ENCODE measurements at regions not wholly inside any gene's neighbourhood (a gene's known extent, or its start where the extent isn't known, plus 50 kb on each side); places are given as distances from the start of the nearest gene placed in this dataset.
A peak's percentile ranks its signal among the peaks of the same experiment; 100 is the strongest.

GRCh38 chr6:54689620-54690019 is 157.0 kb upstream of the FAM83B start:
- H3K27ac Mint-ChIP-seq = no peak overlapping the region
- H3K27me3 Mint-ChIP-seq = no peaks in the 10 kb centered on the region
- no peaks in the 10 kb centered on the region for H3K36me3 Mint-ChIP-seq (ENCODE audit: low read depth)
- H3K9me3 ChIP-seq (ENCODE audit: control insufficient read depth, low read length, poor library complexity, severe bottlenecking) = no peaks in the 10 kb centered on the region
- ATAC-seq = no peak
- H3K4me3 Mint-ChIP-seq = no peak overlapping the region
- H3K4me1 Mint-ChIP-seq = no peaks in the 10 kb centered on the region
- no peak for DNase-seq

DNA sequence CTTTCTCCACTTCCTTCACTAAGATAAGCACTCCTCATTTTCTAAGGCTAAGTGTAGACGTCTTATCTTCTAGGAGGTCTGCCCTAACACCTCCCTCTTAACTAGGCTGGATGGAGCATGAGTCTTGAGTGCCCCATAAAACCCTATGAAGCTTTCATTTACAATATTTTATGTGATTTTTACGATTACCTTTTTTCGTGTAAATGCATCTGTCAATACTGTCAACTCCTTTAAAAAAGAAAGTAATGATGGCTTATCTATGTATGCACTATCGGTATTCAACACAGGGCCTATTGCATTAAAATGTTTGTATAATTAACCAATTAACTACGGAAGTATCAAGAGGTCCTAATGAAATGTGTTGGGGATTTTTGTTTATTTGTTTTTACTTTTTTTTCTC is 156.0 kb upstream of the FAM83B start:
- H3K9me3 ChIP-seq (ENCODE audit: control insufficient read depth, low read length, poor library complexity, severe bottlenecking) = no peaks in the 10 kb centered on the region
- no peak for DNase-seq
- H3K4me1 Mint-ChIP-seq = no peaks in the 10 kb centered on the region
- no peak overlapping the region for H3K27ac Mint-ChIP-seq
- H3K4me3 Mint-ChIP-seq = no peak overlapping the region
- no peaks in the 10 kb centered on the region for H3K27me3 Mint-ChIP-seq
- H3K36me3 Mint-ChIP-seq (ENCODE audit: low read depth) = no peaks in the 10 kb centered on the region
- no peak for ATAC-seq

- Mint-ChIP-seq H3K36me3 (ENCODE audit: low read depth) (no peaks in the 10 kb centered on the region), H3K27ac (no peak overlapping the region), H3K27me3 (no peaks in the 10 kb centered on the region), H3K4me1 (no peaks in the 10 kb centered on the region), H3K4me3 (no peak overlapping the region)
- no peak for ATAC-seq
- DNase-seq = no peak
- no peaks in the 10 kb centered on the region for H3K9me3 ChIP-seq (ENCODE audit: control insufficient read depth, low read length, poor library complexity, severe bottlenecking)
Measured at GRCh38 chr6:54694928-54695532, 151.5 kb upstream of the FAM83B start.

- no peak overlapping the region for H3K4me3 Mint-ChIP-seq
- no peaks in the 10 kb centered on the region for H3K9me3 ChIP-seq (ENCODE audit: control insufficient read depth, low read length, poor library complexity, severe bottlenecking)
- no peaks in the 10 kb centered on the region for H3K4me1 Mint-ChIP-seq
- no peak for DNase-seq
- no peaks in the 10 kb centered on the region for H3K27me3 Mint-ChIP-seq
- H3K27ac Mint-ChIP-seq = no peak overlapping the region
- no peak for ATAC-seq
- no peaks in the 10 kb centered on the region for H3K36me3 Mint-ChIP-seq (ENCODE audit: low read depth)
Measured at GRCh38 chr6:54695815-54696214, 150.8 kb upstream of the FAM83B start.

DNA sequence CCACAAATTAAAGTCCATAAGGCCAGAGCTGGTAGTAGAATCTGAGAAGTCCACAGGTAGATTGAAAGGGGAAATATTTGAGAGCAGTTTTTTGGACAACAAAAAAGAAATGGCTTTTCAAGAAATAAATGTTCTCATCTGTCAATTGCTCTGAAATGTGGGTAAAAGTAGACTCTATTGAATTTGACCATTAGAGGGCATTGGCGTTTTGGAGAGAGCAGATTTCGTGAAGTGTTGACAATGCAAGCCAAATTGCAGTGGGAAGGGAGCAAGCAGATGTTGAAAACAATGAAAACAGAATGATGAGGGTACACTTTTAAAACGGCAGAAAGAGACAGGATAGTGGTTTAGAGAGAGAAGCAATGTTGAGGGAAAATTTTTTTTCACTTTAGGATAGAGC is 149.1 kb upstream of the FAM83B start:
- H3K4me3 Mint-ChIP-seq = no peak overlapping the region
- H3K9me3 ChIP-seq (ENCODE audit: control insufficient read depth, low read length, poor library complexity, severe bottlenecking) = no peaks in the 10 kb centered on the region
- no peaks in the 10 kb centered on the region for H3K36me3 Mint-ChIP-seq (ENCODE audit: low read depth)
- H3K27me3 Mint-ChIP-seq = no peaks in the 10 kb centered on the region
- no peak overlapping the region for H3K27ac Mint-ChIP-seq
- no peaks in the 10 kb centered on the region for H3K4me1 Mint-ChIP-seq
- DNase-seq (no peak), ATAC-seq (no peak)

- Mint-ChIP-seq H3K4me3 (no peak overlapping the region), H3K27ac (no peak overlapping the region), H3K4me1 (no peaks in the 10 kb centered on the region), H3K36me3 (ENCODE audit: low read depth) (no peaks in the 10 kb centered on the region), H3K27me3 (no peaks in the 10 kb centered on the region)
- ATAC-seq (no peak), DNase-seq (no peak)
- H3K9me3 ChIP-seq (ENCODE audit: control insufficient read depth, low read length, poor library complexity, severe bottlenecking) = no peaks in the 10 kb centered on the region
Measured at GRCh38 chr6:54698974-54699373, 147.6 kb upstream of the FAM83B start.

DNA sequence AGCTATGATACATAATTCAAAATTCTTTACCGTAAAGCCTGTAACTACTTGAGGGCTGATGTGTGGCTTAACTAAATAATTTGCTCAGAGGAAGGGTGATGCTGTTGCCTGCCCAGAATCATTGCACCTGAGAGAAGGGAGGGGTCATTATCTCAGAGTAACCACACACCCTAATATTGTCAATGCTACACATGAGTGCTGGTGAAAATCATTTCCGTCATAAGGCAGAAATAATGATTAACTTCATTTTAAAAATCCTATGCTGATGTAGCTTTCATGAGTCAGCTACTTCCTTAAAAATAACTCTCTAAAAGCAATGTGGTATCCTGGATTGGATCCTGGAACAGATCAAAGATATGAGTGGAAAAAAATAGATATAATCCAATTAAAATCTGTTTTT is 146.4 kb upstream of the FAM83B start:
- ATAC-seq = no peak

DNA sequence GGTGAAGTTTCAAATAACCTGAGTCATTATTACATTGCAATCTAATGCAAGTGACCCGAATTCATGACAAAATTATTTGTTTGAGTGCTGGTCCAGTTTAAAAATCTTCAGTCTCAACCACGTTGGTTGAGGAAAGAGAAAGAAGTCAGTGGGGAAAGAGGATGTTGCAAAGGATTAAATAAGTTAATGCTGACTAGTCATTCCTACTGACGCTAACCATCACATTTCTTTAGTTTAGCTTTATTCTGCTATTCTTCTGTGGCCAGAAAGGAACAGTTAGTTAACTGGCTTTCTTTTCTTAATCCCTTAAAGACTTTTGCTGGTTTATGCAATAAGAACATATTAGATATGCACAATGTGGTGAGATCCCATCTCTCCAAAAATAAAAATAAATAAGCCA is 143.8 kb upstream of the FAM83B start:
- H3K4me3 Mint-ChIP-seq = no peak overlapping the region
- ATAC-seq (no peak), DNase-seq (no peak)
- H3K27me3 Mint-ChIP-seq = no peaks in the 10 kb centered on the region
- no peaks in the 10 kb centered on the region for H3K36me3 Mint-ChIP-seq (ENCODE audit: low read depth)
- no peaks in the 10 kb centered on the region for H3K4me1 Mint-ChIP-seq
- no peaks in the 10 kb centered on the region for H3K9me3 ChIP-seq (ENCODE audit: control insufficient read depth, low read length, poor library complexity, severe bottlenecking)
- no peak overlapping the region for H3K27ac Mint-ChIP-seq

More for the DNA sequence above, 146.4 kb upstream of the FAM83B start:
- Mint-ChIP-seq H3K27ac (no peak overlapping the region), H3K4me3 (no peak overlapping the region), H3K4me1 (no peaks in the 10 kb centered on the region), H3K27me3 (no peaks in the 10 kb centered on the region), H3K36me3 (ENCODE audit: low read depth) (no peaks in the 10 kb centered on the region)
- no peaks in the 10 kb centered on the region for H3K9me3 ChIP-seq (ENCODE audit: control insufficient read depth, low read length, poor library complexity, severe bottlenecking)
- no peak for DNase-seq

DNA sequence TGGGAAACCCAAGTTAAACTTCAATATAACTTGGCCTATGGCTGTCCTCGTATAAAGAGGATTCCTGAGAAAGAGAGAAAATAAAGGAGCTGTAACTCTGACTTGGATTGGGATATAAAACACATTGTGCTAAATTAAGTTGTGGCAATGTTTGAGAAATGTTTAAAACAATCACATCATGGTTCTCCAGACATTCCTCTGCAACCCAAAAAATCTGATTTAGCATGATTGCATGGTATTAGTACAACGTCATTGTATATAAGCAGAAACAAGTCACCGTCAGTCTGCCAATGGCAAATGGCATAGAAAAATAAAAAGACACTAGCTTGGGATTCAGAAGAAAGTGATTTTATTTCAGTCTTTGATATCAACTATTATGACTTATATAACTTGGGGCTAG is 140.2 kb upstream of the FAM83B start:
- no peaks in the 10 kb centered on the region for H3K9me3 ChIP-seq (ENCODE audit: control insufficient read depth, low read length, poor library complexity, severe bottlenecking)
- no peaks in the 10 kb centered on the region for H3K36me3 Mint-ChIP-seq (ENCODE audit: low read depth)
- no peak overlapping the region for H3K4me3 Mint-ChIP-seq
- no peak overlapping the region for H3K27ac Mint-ChIP-seq
- no peak for ATAC-seq
- H3K4me1 Mint-ChIP-seq = no peaks in the 10 kb centered on the region
- H3K27me3 Mint-ChIP-seq = no peaks in the 10 kb centered on the region
- DNase-seq = no peak

- no peak for ATAC-seq
- no peaks in the 10 kb centered on the region for H3K36me3 Mint-ChIP-seq (ENCODE audit: low read depth)
- no peak overlapping the region for H3K27ac Mint-ChIP-seq
- no peaks in the 10 kb centered on the region for H3K4me1 Mint-ChIP-seq
- no peak overlapping the region for H3K4me3 Mint-ChIP-seq
- no peaks in the 10 kb centered on the region for H3K9me3 ChIP-seq (ENCODE audit: control insufficient read depth, low read length, poor library complexity, severe bottlenecking)
- DNase-seq = no peak
- H3K27me3 Mint-ChIP-seq = no peaks in the 10 kb centered on the region
Measured at GRCh38 chr6:54706844-54707605, 139.5 kb upstream of the FAM83B start.

- DNase-seq = no peak
- H3K9me3 ChIP-seq (ENCODE audit: control insufficient read depth, low read length, poor library complexity, severe bottlenecking) = no peaks in the 10 kb centered on the region
- no peak for ATAC-seq
- Mint-ChIP-seq H3K4me1 (no peaks in the 10 kb centered on the region), H3K27ac (no peak overlapping the region), H3K4me3 (no peak overlapping the region), H3K27me3 (no peaks in the 10 kb centered on the region), H3K36me3 (ENCODE audit: low read depth) (no peaks in the 10 kb centered on the region)
Measured at GRCh38 chr6:54710456-54710855, 136.1 kb upstream of the FAM83B start.

DNA sequence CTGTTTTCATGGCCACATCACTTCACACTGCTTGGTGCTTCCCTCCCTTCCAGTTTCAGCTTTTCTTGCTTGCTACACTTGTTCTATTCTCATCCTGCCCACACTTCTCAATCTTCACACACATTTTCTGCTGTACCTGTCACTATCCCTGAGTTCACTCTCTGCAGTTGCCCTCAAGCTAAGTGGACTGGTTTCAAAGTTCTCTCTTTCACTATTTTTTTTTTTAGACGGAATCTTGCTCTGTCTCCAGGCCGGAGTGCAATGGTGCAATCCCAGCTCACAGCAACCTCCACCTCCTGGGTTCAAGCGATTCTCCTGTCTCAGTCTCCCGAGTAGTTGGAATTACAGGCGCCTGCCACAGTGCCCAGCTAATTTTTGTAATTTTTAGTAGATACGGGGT is 130.6 kb upstream of the FAM83B start:
- ATAC-seq (no peak), DNase-seq (no peak)
- Mint-ChIP-seq H3K27ac (no peak overlapping the region), H3K27me3 (no peaks in the 10 kb centered on the region), H3K4me3 (no peak overlapping the region), H3K4me1 (peaks cover 3% of the 10 kb centered on the region), H3K36me3 (ENCODE audit: low read depth) (peaks cover 3% of the 10 kb centered on the region)
- H3K9me3 ChIP-seq (ENCODE audit: control insufficient read depth, low read length, poor library complexity, severe bottlenecking) = no peaks in the 10 kb centered on the region

- no peak overlapping the region for H3K27ac Mint-ChIP-seq
- no peaks in the 10 kb centered on the region for H3K27me3 Mint-ChIP-seq
- no peak overlapping the region for H3K4me3 Mint-ChIP-seq
- ATAC-seq (no peak), DNase-seq (no peak)
- H3K36me3 Mint-ChIP-seq (ENCODE audit: low read depth) = peaks cover 3% of the 10 kb centered on the region
- H3K9me3 ChIP-seq (ENCODE audit: control insufficient read depth, low read length, poor library complexity, severe bottlenecking) = no peaks in the 10 kb centered on the region
- peaks cover 3% of the 10 kb centered on the region for H3K4me1 Mint-ChIP-seq
Measured at GRCh38 chr6:54716877-54717276, 129.7 kb upstream of the FAM83B start.

GRCh38 chr6:54717849-54718455 is 128.6 kb upstream of the FAM83B start:
- DNase-seq (peak in 1 of 3 donors; percentile 21), ATAC-seq (peak; percentile 58)
- no peaks in the 10 kb centered on the region for H3K9me3 ChIP-seq (ENCODE audit: control insufficient read depth, low read length, poor library complexity, severe bottlenecking)
- Mint-ChIP-seq H3K27me3 (no peaks in the 10 kb centered on the region), H3K27ac (no peak overlapping the region), H3K4me3 (no peak overlapping the region), H3K36me3 (ENCODE audit: low read depth) (peaks cover 3% of the 10 kb centered on the region), H3K4me1 (peaks cover 3% of the 10 kb centered on the region)

Data from T-helper 17 cell (primary cell).